DOHH2 (cell line): ENCODE measurements at regions not wholly inside any gene's neighbourhood (a gene's known extent, or its start where the extent isn't known, plus 50 kb on each side); places are given as distances from the start of the nearest gene placed in this dataset.

ENCODE experiments used
- EZH2phosphoT487 ChIP-seq: fragments of 200-600 bp; sonication (generic); IDR thresholded peaks from 2 replicates; pipeline ENCODE4 v1.6.1; 2017; ENCODE audit warnings: borderline replicate concordance, mild to moderate bottlenecking, antibody characterized with exemption, low read length, moderate library complexity, mixed read lengths
- TF ChIP-seq, protein P1 (sequence below): fragments of 200-600 bp; sonication (generic); IDR thresholded peaks from one replicate; pipeline ENCODE4 v1.5.1; 2014; ENCODE audit warnings: antibody characterized with exemption, mild to moderate bottlenecking, low read depth, low read length; ENCODE audit not compliant: poor library complexity, severe bottlenecking

- TF ChIP-seq, protein P1, sequence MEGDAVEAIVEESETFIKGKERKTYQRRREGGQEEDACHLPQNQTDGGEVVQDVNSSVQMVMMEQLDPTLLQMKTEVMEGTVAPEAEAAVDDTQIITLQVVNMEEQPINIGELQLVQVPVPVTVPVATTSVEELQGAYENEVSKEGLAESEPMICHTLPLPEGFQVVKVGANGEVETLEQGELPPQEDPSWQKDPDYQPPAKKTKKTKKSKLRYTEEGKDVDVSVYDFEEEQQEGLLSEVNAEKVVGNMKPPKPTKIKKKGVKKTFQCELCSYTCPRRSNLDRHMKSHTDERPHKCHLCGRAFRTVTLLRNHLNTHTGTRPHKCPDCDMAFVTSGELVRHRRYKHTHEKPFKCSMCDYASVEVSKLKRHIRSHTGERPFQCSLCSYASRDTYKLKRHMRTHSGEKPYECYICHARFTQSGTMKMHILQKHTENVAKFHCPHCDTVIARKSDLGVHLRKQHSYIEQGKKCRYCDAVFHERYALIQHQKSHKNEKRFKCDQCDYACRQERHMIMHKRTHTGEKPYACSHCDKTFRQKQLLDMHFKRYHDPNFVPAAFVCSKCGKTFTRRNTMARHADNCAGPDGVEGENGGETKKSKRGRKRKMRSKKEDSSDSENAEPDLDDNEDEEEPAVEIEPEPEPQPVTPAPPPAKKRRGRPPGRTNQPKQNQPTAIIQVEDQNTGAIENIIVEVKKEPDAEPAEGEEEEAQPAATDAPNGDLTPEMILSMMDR = no peak
- no peak for TF ChIP-seq EZH2phosphoT487
These were observed 502.3 kb downstream of the DIRAS2 start for GRCh38 chr9:90140131-90140818.
